ENCODE measurements at regions not wholly inside any gene's neighbourhood (a gene's known extent, or its start where the extent isn't known, plus 50 kb on each side); places are given as distances from the start of the nearest gene placed in this dataset.

GRCh38 chr19:32181216-32181920 lies 164.0 kb upstream of the ZNF507 start:
- POLR2A ChIA-PET = interaction anchor here (0.6 to 0.7 kb wide), 3 partner anchors 17 to 1141 kb away, joined by 3 read pairs; no protein-coding TSS in a partner anchor
- no peak overlapping the region for H3K27ac ChIP-seq (ENCODE audit: low read depth, low read length, poor library complexity, severe bottlenecking)
- TF ChIP-seq EZH2phosphoT487 (IDR thresholded peaks at IDR 0.05; ENCODE audit: borderline replicate concordance, low read depth, low read length) = no peak
- TF ChIP-seq CTCF (conservative IDR thresholded peaks at IDR 0.05; ENCODE audit: low read length) = no peak
- no peak overlapping the region for H3K4me3 ChIP-seq (ENCODE audit: low read depth, low read length, poor library complexity, severe bottlenecking)
- no peak for DNase-seq (ENCODE audit: low spot score)
- CTCF ChIA-PET (ENCODE audit: unreplicated experiment) = no interaction called here
- H3K4me1 ChIP-seq (ENCODE audit: insufficient read depth, low read length, poor library complexity, severe bottlenecking) = no peaks in the 10 kb centered on the region
- intact Hi-C loops (cut with micrococcal nuclease; ENCODE audit: unreplicated experiment) = no loop called here
- H3K9me2 ChIP-seq (ENCODE audit: insufficient read depth, low read length) = no peaks in the 10 kb centered on the region
- H3K36me3 ChIP-seq (ENCODE audit: insufficient read depth, low read length) = no peaks in the 10 kb centered on the region
- H2AFZ ChIP-seq (ENCODE audit: low read length) = no peak overlapping the region
- H3K9me3 ChIP-seq (ENCODE audit: low read length) = no peaks in the 10 kb centered on the region
- no peaks in the 10 kb centered on the region for H3K79me2 ChIP-seq (ENCODE audit: insufficient read depth, low read depth, low read length)
- H3K4me2 ChIP-seq (ENCODE audit: low read length) = no peak overlapping the region
- no TSS peak for BruUV-seq (replicated peaks)
- no peaks in the 10 kb centered on the region for H4K20me1 ChIP-seq (ENCODE audit: insufficient read depth, low read length)

DNA sequence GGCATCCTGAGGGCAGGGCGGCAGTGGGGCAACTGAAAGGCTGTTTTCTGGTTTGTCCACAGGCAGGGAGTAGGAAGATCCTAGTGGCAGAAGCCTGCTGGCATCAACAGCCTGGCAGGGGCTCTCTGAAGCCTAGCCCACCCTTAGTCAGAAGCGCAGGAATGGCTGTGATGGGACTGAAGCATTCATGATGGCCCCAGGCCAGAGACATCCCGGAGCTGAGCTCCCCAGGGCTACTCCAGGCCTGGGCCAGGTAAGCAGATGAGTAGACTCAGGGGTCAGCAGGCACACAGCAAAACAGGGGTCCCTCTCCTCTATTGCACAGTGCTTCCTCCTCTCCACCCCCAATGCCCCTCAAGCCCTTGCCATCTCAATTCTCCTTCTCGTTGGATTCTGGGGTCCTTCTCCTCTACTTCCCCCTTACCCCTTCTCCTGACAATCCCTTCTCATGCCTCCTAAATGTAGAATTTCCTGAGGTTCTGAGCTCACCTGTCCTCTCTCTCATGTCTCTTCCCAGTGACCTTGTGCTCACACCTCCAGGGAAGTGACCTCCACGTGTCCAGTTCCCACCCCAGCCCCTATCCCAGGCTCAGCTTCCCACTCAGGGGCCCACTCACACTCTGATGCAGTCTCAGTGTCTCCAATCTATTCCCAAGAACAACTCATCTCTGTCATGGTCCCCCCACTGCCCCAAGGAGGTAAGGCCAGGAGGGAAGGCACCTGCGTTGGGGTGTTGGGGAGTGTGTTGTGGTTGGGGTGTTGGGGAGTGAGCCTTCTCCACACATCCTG lies 158.7 kb upstream of the ZNF507 start:
- Histone ChIP-seq H3K4me1 (ENCODE audit: insufficient read depth, low read length, poor library complexity, severe bottlenecking) (no peaks in the 10 kb centered on the region), H3K9me3 (ENCODE audit: low read length) (no peaks in the 10 kb centered on the region), H3K36me3 (ENCODE audit: insufficient read depth, low read length) (no peaks in the 10 kb centered on the region), H3K79me2 (ENCODE audit: insufficient read depth, low read depth, low read length) (no peaks in the 10 kb centered on the region), H3K4me3 (ENCODE audit: low read depth, low read length, poor library complexity, severe bottlenecking) (no peak overlapping the region), H3K9me2 (ENCODE audit: insufficient read depth, low read length) (no peaks in the 10 kb centered on the region), H2AFZ (ENCODE audit: low read length) (no peak overlapping the region), H3K27ac (ENCODE audit: low read depth, low read length, poor library complexity, severe bottlenecking) (no peak overlapping the region), H4K20me1 (ENCODE audit: insufficient read depth, low read length) (no peaks in the 10 kb centered on the region), H3K4me2 (ENCODE audit: low read length) (no peak overlapping the region)
- intact Hi-C loops (cut with micrococcal nuclease; ENCODE audit: unreplicated experiment) = no loop called here
- BruUV-seq (replicated peaks) = no TSS peak
- DNase-seq (ENCODE audit: low spot score) = no peak
- ChIA-PET CTCF (ENCODE audit: unreplicated experiment) (no interaction called here), POLR2A (no interaction called here)
- TF ChIP-seq CTCF (conservative IDR thresholded peaks at IDR 0.05; ENCODE audit: low read length) (no peak), EZH2phosphoT487 (IDR thresholded peaks at IDR 0.05; ENCODE audit: borderline replicate concordance, low read depth, low read length) (no peak)

DNA sequence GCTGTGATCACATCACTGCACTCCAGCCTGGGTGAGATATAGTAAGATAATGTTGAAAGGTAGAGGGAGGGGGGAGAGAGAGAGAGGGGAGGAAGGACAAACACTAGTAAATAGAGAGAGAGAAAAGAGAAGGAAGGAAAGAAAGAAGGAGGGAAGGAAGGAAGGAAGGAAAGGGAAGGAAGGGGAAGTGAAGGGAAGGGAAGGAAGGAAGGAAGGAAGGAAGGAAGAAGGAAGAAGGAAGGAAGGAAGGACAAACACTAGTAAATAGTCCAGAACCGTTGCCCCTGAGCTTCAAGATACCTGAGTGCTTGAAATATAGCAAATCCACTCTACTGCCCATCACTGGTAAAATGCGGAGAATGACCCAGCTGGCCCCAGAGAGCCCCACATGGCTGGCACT lies 156.5 kb upstream of the ZNF507 start:
- no peaks in the 10 kb centered on the region for H4K20me1 ChIP-seq (ENCODE audit: insufficient read depth, low read length)
- BruUV-seq (replicated peaks) = no TSS peak
- no peak overlapping the region for H3K27ac ChIP-seq (ENCODE audit: low read depth, low read length, poor library complexity, severe bottlenecking)
- H3K36me3 ChIP-seq (ENCODE audit: insufficient read depth, low read length) = no peaks in the 10 kb centered on the region
- no peak overlapping the region for H3K4me3 ChIP-seq (ENCODE audit: low read depth, low read length, poor library complexity, severe bottlenecking)
- POLR2A ChIA-PET = no interaction called here
- TF ChIP-seq EZH2phosphoT487 (IDR thresholded peaks at IDR 0.05; ENCODE audit: borderline replicate concordance, low read depth, low read length) (no peak), CTCF (conservative IDR thresholded peaks at IDR 0.05; ENCODE audit: low read length) (no peak)
- H3K4me2 ChIP-seq (ENCODE audit: low read length) = no peak overlapping the region
- CTCF ChIA-PET (ENCODE audit: unreplicated experiment) = interaction anchor here (0.6 kb wide), 1 partner anchor 41 kb away, joined by 4 read pairs; no protein-coding TSS in a partner anchor
- H3K4me1 ChIP-seq (ENCODE audit: insufficient read depth, low read length, poor library complexity, severe bottlenecking) = no peaks in the 10 kb centered on the region
- intact Hi-C loops (cut with micrococcal nuclease; ENCODE audit: unreplicated experiment) = no loop called here
- no peaks in the 10 kb centered on the region for H3K9me2 ChIP-seq (ENCODE audit: insufficient read depth, low read length)
- H3K79me2 ChIP-seq (ENCODE audit: insufficient read depth, low read depth, low read length) = no peaks in the 10 kb centered on the region
- DNase-seq (ENCODE audit: low spot score) = no peak
- no peaks in the 10 kb centered on the region for H3K9me3 ChIP-seq (ENCODE audit: low read length)
- no peak overlapping the region for H2AFZ ChIP-seq (ENCODE audit: low read length)
